ENCODE measurements at regions not wholly inside any gene's neighbourhood (a gene's known extent, or its start where the extent isn't known, plus 50 kb on each side); places are given as distances from the start of the nearest gene placed in this dataset.
A peak's percentile ranks its signal among the peaks of the same experiment; 100 is the strongest.

DNA sequence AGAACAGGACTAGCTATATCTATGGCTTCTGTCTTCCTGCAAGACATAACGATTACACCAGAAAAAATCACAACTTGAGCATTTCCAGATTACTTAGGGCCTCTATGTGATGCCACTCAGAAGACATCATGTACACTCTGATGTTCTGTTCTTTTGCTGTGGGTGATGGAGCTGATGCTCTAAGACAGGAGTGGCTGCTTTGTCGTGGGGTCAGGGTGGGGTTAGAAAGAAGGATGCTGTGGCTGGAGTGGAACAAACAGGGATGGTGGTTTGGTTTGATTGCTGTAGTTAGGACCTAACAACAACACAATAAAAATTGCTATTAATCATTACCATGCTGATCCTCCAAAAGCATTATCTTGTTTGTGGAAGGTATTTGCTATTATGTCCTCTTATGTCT lies 120.3 kb upstream of the ARHGAP20 start:
- no peaks in the 10 kb centered on the region for H3K36me3 ChIP-seq (ENCODE audit: control insufficient read depth, insufficient read depth, low read length)

GRCh38 chr11:110832080-110832479 lies 119.8 kb upstream of the ARHGAP20 start:
- DNase-seq (ENCODE audit: low read depth), result no peak
- no peaks in the 10 kb centered on the region for H3K27me3 ChIP-seq (ENCODE audit: control insufficient read depth, insufficient read depth, low read length)
- H3K36me3 ChIP-seq (ENCODE audit: control insufficient read depth, insufficient read depth, low read length), result no peaks in the 10 kb centered on the region
- no peak for FAIRE-seq
- TF ChIP-seq, protein P1, sequence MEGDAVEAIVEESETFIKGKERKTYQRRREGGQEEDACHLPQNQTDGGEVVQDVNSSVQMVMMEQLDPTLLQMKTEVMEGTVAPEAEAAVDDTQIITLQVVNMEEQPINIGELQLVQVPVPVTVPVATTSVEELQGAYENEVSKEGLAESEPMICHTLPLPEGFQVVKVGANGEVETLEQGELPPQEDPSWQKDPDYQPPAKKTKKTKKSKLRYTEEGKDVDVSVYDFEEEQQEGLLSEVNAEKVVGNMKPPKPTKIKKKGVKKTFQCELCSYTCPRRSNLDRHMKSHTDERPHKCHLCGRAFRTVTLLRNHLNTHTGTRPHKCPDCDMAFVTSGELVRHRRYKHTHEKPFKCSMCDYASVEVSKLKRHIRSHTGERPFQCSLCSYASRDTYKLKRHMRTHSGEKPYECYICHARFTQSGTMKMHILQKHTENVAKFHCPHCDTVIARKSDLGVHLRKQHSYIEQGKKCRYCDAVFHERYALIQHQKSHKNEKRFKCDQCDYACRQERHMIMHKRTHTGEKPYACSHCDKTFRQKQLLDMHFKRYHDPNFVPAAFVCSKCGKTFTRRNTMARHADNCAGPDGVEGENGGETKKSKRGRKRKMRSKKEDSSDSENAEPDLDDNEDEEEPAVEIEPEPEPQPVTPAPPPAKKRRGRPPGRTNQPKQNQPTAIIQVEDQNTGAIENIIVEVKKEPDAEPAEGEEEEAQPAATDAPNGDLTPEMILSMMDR (IDR thresholded peaks at IDR 0.05; ENCODE audit: insufficient read depth, low read length, severe bottlenecking), result no peak
- H3K4me3 ChIP-seq (ENCODE audit: low read depth, low read length), result no peak overlapping the region

More for the DNA sequence above, 120.3 kb upstream of the ARHGAP20 start:
- no peaks in the 10 kb centered on the region for H3K27me3 ChIP-seq (ENCODE audit: control insufficient read depth, insufficient read depth, low read length)
- no peak for FAIRE-seq
- no peak overlapping the region for H3K4me3 ChIP-seq (ENCODE audit: low read depth, low read length)
- no peak for DNase-seq (ENCODE audit: low read depth)
- TF ChIP-seq, protein P1 (IDR thresholded peaks at IDR 0.05; ENCODE audit: insufficient read depth, low read length, severe bottlenecking), result no peak

DNA sequence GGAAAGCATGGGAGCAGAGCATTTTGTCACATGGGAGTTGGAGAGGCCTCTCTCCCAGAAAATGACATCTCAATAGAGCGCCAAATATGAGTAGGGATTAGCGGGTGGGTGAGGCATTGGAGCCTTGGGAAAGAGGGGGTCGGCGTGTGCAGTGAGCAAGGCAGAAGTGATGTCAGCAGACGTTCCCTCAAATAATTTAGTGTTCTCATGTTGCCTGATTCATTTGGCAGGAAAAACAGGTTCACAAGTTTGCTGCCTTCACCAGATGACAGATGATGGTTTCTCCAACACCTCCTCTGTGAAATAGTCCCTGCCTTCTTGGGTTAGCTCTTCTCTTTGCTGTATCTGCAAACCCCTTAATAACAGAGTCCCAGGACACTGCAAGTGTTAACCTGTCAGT lies 118.5 kb upstream of the ARHGAP20 start:
- Histone ChIP-seq H3K36me3 (ENCODE audit: control insufficient read depth, insufficient read depth, low read length) (no peaks in the 10 kb centered on the region), H3K27me3 (ENCODE audit: control insufficient read depth, insufficient read depth, low read length) (no peaks in the 10 kb centered on the region), H3K4me3 (ENCODE audit: low read depth, low read length) (no peak overlapping the region)
- DNase-seq (ENCODE audit: low read depth) (peak; percentile 84), FAIRE-seq (peak; percentile 50)
- TF ChIP-seq, protein P1 (IDR thresholded peaks at IDR 0.05; ENCODE audit: insufficient read depth, low read length, severe bottlenecking), result no peak

- Histone ChIP-seq H3K4me3 (ENCODE audit: low read depth, low read length) (no peak overlapping the region), H3K27me3 (ENCODE audit: control insufficient read depth, insufficient read depth, low read length) (no peaks in the 10 kb centered on the region), H3K36me3 (ENCODE audit: control insufficient read depth, insufficient read depth, low read length) (no peaks in the 10 kb centered on the region)
- TF ChIP-seq, protein P1 (IDR thresholded peaks at IDR 0.05; ENCODE audit: insufficient read depth, low read length, severe bottlenecking), result no peak
- DNase-seq (ENCODE audit: low read depth) (no peak), FAIRE-seq (no peak)
These were observed 118.1 kb upstream of the ARHGAP20 start for GRCh38 chr11:110830344-110830743.

DNA sequence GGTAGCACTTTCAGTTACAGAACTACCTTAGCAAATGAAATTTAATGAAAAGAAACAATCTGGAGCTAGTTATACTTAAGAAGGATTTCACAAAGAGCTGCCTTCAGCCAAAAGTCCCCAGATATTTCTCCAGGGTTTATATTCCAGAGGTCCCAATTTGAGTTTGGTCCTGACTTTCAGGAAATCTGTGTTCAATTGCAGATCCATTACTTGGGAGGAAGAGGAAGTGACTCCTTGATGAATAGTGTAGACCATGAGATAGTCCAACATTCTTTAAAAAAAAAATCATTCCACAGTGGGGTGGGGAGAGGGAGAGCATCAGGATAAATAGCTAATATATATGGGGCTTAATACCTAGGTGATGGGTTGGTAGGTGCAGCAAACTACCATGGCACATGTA lies 117.6 kb upstream of the ARHGAP20 start:
- TF ChIP-seq, protein P1 (IDR thresholded peaks at IDR 0.05; ENCODE audit: insufficient read depth, low read length, severe bottlenecking), result no peak
- no peaks in the 10 kb centered on the region for H3K36me3 ChIP-seq (ENCODE audit: control insufficient read depth, insufficient read depth, low read length)
- no peak overlapping the region for H3K4me3 ChIP-seq (ENCODE audit: low read depth, low read length)
- no peaks in the 10 kb centered on the region for H3K27me3 ChIP-seq (ENCODE audit: control insufficient read depth, insufficient read depth, low read length)
- FAIRE-seq (no peak), DNase-seq (ENCODE audit: low read depth) (peak; percentile 34)

DNA sequence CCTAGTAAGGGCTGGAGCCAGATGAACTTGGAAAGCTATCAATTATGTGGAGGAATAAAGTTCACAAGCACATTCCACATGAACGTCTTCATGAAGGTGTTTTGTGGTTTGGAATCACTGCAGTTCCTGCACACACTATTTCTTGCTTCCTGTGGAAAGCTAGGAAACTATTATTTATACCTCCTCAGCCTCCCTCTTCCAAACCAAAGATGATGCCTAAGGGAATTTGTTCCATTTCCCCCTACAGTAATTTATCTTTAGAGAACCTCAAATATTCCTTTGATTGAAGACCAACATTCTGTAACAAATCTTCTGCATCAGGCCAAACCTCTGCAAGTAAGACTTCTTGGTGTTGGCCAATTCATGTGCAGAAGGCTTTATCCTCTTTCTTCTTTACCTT lies 115.8 kb upstream of the ARHGAP20 start:
- no peak for FAIRE-seq

More for the DNA sequence above, 115.8 kb upstream of the ARHGAP20 start:
- Histone ChIP-seq H3K27me3 (ENCODE audit: control insufficient read depth, insufficient read depth, low read length) (no peaks in the 10 kb centered on the region), H3K36me3 (ENCODE audit: control insufficient read depth, insufficient read depth, low read length) (no peaks in the 10 kb centered on the region), H3K4me3 (ENCODE audit: low read depth, low read length) (no peak overlapping the region)
- TF ChIP-seq, protein P1 (IDR thresholded peaks at IDR 0.05; ENCODE audit: insufficient read depth, low read length, severe bottlenecking), result no peak
- DNase-seq (ENCODE audit: low read depth), result no peak

Data from bronchial epithelial cell (primary cell).